ENCODE measurements at regions not wholly inside any gene's neighbourhood (a gene's known extent, or its start where the extent isn't known, plus 50 kb on each side); places are given as distances from the start of the nearest gene placed in this dataset.
"Not testable (repeated sequence)": the region's sequence is repeated elsewhere in the genome, so short reads cannot be mapped to it uniquely, and the experiment has no call there.

- DNase-seq (ENCODE audit: low spot score), result no peak
These were observed 64.8 kb upstream of the VIPR2 start for GRCh38 chr7:159209429-159209828.

DNA sequence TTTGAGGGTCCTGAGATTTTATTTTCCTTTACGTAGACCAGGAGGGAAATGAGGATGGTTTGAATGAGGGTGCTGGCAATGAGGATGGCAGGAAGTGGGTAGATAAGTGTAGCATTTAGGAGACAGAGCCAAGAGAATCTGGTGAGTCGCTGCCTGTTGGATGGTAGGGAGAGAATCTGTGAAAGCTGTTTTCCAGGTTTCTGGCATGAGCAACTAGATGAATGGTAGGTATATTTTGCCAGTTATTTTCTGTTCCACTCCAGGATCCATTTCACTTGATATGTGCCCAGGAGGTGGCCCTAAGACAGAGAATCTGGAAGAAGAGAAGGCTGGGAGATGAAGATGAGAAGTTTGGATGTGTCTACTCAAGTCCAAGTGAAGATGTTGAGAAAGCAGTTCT lies 63.3 kb upstream of the VIPR2 start:
- DNase-seq (ENCODE audit: low spot score), result no peak

- DNase-seq (ENCODE audit: low spot score), result no peak
These were observed 62.7 kb upstream of the VIPR2 start for GRCh38 chr7:159207393-159207792.

DNA sequence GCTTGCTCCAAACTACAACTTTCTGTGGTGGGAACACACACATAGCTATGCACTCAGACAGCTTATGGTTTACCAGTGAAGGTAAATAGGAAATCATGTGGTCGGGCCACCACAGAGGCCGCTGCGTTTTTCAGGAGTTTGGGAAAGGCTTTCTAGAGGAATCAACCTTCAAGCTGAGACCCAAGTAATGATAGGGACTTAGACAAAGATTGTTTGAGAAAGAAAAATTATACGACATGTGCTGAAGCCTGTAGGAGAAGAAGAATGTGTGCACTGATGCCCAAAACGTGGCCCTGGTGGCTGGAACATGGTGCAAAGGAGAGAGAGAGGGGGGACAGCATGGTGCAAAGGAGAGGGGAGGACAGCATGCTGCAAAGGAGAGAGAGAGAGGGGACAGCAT lies 61.2 kb upstream of the VIPR2 start:
- no peak for DNase-seq (ENCODE audit: low spot score)

DNA sequence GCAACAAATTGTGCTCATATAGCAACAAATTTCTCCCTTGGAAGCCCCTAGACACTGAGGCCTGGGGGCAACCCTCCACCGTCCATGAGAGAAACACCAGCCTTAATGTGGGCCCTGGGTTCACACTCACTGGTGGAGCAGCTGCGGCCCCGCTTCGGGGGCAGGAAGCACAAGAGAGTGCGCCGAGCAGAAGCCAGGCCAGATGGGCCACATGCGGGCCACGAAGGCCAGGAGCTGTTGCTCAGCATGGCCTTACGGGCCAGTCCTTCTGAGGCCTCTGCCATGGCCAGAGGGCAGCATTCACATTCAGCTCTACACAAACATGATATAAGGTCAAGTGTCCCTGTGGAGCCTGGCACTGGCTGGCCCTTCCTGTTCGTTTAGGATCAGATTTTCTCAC lies 60.0 kb upstream of the VIPR2 start:
- DNase-seq (ENCODE audit: low spot score), result no peak

DNA sequence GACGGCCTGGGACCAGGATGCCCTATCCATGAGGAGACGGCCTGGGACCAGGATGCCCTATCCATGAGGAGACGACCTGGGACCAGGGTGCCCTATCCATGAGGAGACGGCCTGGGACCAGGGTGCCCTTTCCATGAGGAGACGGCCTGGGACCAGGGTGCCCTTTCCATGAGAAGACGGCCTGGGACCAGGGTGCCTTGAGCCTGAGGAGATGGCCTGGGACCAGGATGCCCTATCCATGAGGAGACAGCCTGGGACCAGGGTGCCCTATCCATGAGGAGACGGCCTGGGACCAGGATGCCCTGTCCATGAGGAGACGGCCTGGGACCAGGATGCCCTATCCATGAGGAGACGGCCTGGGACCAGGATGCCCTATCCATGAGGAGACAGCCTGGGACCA lies 58.6 kb upstream of the VIPR2 start:
- not testable (repeated sequence) for DNase-seq (ENCODE audit: low spot score)

DNA sequence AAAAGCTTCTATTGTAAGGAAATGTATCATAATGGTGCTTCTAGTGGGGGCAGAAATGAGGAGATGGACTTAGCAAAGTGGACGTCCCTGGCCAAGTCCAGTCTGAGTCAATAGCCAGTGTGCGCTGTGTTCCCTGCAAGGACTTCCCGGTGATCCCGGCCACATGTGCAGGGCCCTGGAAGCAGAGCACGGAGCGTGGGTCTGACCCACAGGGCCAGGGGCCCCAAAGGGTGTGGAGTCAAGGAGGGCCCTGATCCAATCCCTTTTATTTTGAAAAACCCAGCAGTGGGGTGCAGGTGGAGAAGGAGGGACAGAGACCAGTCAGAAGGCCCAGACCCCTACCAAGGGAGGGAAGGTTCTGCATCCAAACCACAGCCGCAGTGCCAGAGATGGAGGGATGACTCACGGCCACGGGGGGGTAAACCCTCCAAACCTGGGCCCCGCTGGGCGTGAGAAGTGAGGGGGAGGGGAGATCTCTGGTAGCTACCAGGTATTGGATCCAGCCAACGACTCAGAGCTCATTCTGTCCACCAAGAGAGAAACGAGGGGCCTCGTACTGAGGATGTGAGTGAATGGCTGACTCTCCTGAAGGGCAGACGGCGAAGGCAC lies 57.2 kb upstream of the VIPR2 start:
- no peak for DNase-seq (ENCODE audit: low spot score)

- DNase-seq (ENCODE audit: low spot score), result no peak
These were observed 55.8 kb upstream of the VIPR2 start for GRCh38 chr7:159200421-159200820.

GRCh38 chr7:159198016-159198724 lies 53.5 kb upstream of the VIPR2 start:
- DNase-seq (ENCODE audit: low spot score), result no peak

DNA sequence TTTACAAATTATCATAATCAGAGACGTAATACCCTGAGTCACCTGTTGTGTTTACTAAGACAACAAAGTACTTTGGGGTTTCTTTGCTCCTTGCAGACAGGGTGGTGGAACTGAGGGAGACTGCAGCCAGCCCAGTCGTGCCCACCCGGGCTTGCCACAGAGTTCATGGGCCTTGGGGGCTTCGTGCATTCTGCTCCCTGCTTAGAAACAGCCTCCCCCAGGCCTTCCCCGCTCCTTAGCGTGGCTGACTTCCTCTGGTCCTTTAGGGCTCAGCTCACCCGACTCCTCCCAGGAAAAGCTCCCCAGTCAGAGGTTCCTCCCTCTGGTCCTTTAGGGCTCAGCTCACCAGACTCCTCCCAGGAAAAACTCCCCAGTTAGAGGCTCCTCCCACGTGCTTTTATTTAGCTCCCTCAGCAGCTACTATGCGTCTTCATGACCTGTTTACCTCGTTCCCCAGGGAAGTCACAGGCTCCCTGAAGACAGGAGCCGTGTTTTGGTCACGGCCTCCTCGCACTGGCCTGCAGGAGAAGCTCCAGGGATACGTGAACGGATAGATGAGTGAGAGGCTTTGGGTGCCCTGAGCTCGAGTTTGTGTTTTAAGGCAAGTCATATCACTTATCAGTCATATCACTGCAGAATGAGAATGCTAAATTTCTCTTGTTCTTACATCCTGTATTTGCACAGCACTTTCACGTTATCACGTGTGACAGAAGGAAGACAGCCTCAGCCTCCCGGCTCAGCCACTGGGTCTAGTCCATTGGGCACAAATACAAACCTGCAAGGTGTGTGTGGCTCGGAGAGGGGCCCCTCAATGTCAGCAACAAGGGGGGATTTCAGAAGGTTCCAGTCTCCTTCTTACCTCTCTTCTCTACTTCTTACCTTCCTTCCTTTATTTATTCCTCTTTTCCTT lies 52.7 kb upstream of the VIPR2 start:
- no peak for DNase-seq (ENCODE audit: low spot score)

DNA sequence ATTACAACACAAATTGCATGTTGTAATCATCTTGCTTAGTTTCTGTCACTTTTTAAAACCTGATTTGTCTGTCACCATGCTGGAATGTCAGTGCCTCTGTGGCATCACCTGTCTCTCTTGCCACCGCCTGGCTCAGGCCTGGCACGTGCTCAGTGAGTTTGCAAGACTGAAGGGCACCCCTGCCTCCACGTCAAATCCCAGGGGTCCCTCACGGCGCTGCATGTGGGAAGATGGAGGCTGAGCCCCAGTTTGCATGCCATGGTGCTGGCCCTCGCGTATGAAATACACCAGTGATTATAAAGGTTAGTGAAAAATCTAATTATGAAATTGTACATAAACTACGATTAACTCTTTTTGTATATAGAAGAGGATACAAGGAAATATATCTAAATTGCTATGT lies 51.9 kb upstream of the VIPR2 start:
- no peak for DNase-seq (ENCODE audit: low spot score)

DNA sequence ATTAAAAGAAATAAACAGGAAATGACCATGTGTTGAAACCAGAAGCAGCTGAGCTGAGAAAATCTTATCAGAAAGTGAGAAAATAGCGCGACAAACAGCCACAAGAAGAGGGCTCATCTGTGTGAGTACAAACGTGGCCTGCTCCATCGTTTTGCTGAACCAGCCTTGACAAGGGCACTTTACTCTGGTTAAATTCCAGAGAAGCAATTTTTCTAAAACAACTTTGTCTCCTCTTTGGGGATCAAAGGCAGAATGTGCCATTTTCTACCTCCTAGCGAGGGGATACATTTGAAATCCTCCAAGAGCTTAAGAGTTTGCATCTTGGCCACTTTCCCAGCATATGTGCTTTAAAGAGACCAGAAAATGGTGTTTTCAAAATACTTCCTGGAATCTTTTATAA lies 51.3 kb upstream of the VIPR2 start:
- DNase-seq (ENCODE audit: low spot score), result no peak
